K562 (cell line): ENCODE measurements at regions not wholly inside any gene's neighbourhood (a gene's known extent, or its start where the extent isn't known, plus 50 kb on each side); places are given as distances from the start of the nearest gene placed in this dataset.

Experiments used
- ATAC-seq: fragments of 200-7000 bp; cut with Tn5 transposase; 3 replicates; pipeline ENCODE4 v1.9.1; 2020; ENCODE audit warnings: moderate library complexity
- BruUV-seq: library from RNA; stranded (reverse); fragments of 400-500 nt; replicated peaks from 2 replicates; lab custom pipeline; 2021; lab: Mats Ljungman, UMichigan
- CTCF ChIA-PET: fragments of 300-600 bp; formaldehyde crosslinking; extraction: SDS; loops from one replicate; lab custom pipeline; 2021; ENCODE audit warnings: low intra/inter-chr PET ratio; lab: Yijun Ruan, JAX
- POLR2A ChIA-PET: fragments of 300-600, 350-650 bp; sonication (Branson Sonifier 250); formaldehyde crosslinking; extraction: SDS; loops from one replicate; lab custom pipeline; 2021; ENCODE audit warnings: antibody characterized with exemption, inconsistent platforms; lab: Yijun Ruan, JAX
- DNase-seq, 4 experiments: peaks; one replicate each; pipeline versions ENCODE4 v3.0.0 to v3.0.0-alpha.2; 2011 to 2018; ENCODE audit warnings: low spot score in 3 of 4, mixed read lengths in 3 of 4; ENCODE audit errors: extremely low read depth in 1 of 4
- FAIRE-seq: peaks from 2 replicates; lab custom pipeline; 2011; peaks lifted over from hg19 to GRCh38; lab: Jason Lieb, UNC
- H2AFZ ChIP-seq: 2 replicates; pipeline ENCODE4 v1.6.0; 2011; ENCODE audit warnings: low read depth, low read length, control low read depth, inconsistent platforms
- H3K27ac ChIP-seq: fragments of 200-600 bp; 3 replicates; pipeline ENCODE4 v1.8.0; 2011; ENCODE audit warnings: low read depth, mild to moderate bottlenecking, control low read depth, inconsistent platforms, low read length, moderate library complexity, mixed read lengths; ENCODE audit errors: extremely low read depth
- H3K27me3 ChIP-seq, 2 experiments: fragments of 300-600 bp in 1 of 2; 2 replicates in 1 of 2; 3 replicates in 1 of 2; pipeline versions ENCODE4 v1.6.0 to v1.8.0; 2011; ENCODE audit warnings: inconsistent platforms in 2 of 2, low read length in 2 of 2, mild to moderate bottlenecking in 1 of 2, mixed read lengths in 1 of 2, moderate library complexity in 1 of 2; ENCODE audit not compliant: control insufficient read depth in 2 of 2, insufficient read depth in 2 of 2
- H3K36me3 ChIP-seq: fragments of 300-600 bp; 3 replicates; pipeline ENCODE4 v1.8.0; 2011; ENCODE audit warnings: mild to moderate bottlenecking, low read length, inconsistent platforms; ENCODE audit not compliant: control insufficient read depth, insufficient read depth
- H3K4me1 ChIP-seq, 2 experiments: fragments of 200-600 bp in 1 of 2; replicated peaks in 1 of 2; 2 replicates in 1 of 2; 3 replicates in 1 of 2; pipeline versions ENCODE4 v1.5.1 to v1.8.0; 2011; ENCODE audit warnings: inconsistent platforms in 2 of 2, low read length in 2 of 2, mild to moderate bottlenecking in 1 of 2, mixed read lengths in 1 of 2, moderate library complexity in 1 of 2; ENCODE audit not compliant: control insufficient read depth in 2 of 2, insufficient read depth in 2 of 2
- H3K4me2 ChIP-seq: 2 replicates; pipeline ENCODE4 v1.6.1; 2011; ENCODE audit warnings: low read length, control low read depth, inconsistent platforms, mixed read lengths; ENCODE audit not compliant: insufficient read depth
- H3K4me3 ChIP-seq: fragments of 200-600 bp; sonication (generic), shearing (Covaris generic); 2 replicates; pipeline ENCODE4 v1.5.1; 2016; ENCODE audit warnings: control low read depth, inconsistent platforms
- H3K79me2 ChIP-seq: fragments of 200-600 bp; 3 replicates; pipeline ENCODE4 v1.8.0; 2011; ENCODE audit warnings: low read length, inconsistent platforms; ENCODE audit not compliant: control insufficient read depth, insufficient read depth
- H3K9ac ChIP-seq, 2 experiments: 2 replicates each; pipeline versions ENCODE4 v1.6.0 to v1.6.1; 2011; ENCODE audit warnings: low read depth in 2 of 2, low read length in 2 of 2, control low read depth in 1 of 2, inconsistent platforms in 1 of 2, mild to moderate bottlenecking in 1 of 2, mixed read lengths in 1 of 2; ENCODE audit not compliant: insufficient read depth in 1 of 2
- H3K9me1 ChIP-seq: one replicate; pipeline ENCODE4 v1.6.0; 2011; ENCODE audit warnings: inconsistent platforms, mild to moderate bottlenecking, low read length, moderate library complexity; ENCODE audit not compliant: control insufficient read depth, insufficient read depth
- H3K9me3 ChIP-seq: replicated peaks from 2 replicates; pipeline ENCODE4 v1.5.1; 2011; ENCODE audit warnings: low read depth, low read length, inconsistent platforms; ENCODE audit not compliant: control insufficient read depth, insufficient read depth
- H4K20me1 ChIP-seq: replicated peaks from 2 replicates; pipeline ENCODE4 v1.6.1; 2011; ENCODE audit warnings: low read length, inconsistent platforms, mixed read lengths; ENCODE audit not compliant: control insufficient read depth, insufficient read depth
- ASH1L ChIP-seq: fragments of 450-650 bp; IDR thresholded peaks from 2 replicates; pipeline ENCODE4 v1.6.1; 2018; ENCODE audit warnings: borderline replicate concordance, mild to moderate bottlenecking, low read depth; ENCODE audit not compliant: partially characterized antibody
- EP300 ChIP-seq: IDR thresholded peaks from 2 replicates; pipeline ENCODE4 v1.6.1; 2012; ENCODE audit warnings: low read length, improper control_type of control experiment
- ESRRB ChIP-seq: fragments of 250-450 bp; sonication (Bioruptor Pico); IDR thresholded peaks from 2 replicates; pipeline ENCODE4 v1.5.0; 2020; ENCODE audit warnings: mild to moderate bottlenecking, moderate library complexity, borderline replicate concordance
- GATAD2B ChIP-seq: fragments of 450-650 bp; IDR thresholded peaks from 2 replicates; pipeline ENCODE4 v1.6.1; 2017; ENCODE audit warnings: mild to moderate bottlenecking, borderline replicate concordance
- ILF3 ChIP-seq: fragments of 450-650 bp; IDR thresholded peaks from 2 replicates; pipeline ENCODE4 v1.6.1; 2018; ENCODE audit warnings: antibody characterized with exemption, mild to moderate bottlenecking, moderate library complexity, borderline replicate concordance
- NCOA2 ChIP-seq, 2 experiments: fragments of 450-650 bp; IDR thresholded peaks; 2 replicates each; pipeline ENCODE4 v1.6.1; 2018; ENCODE audit warnings: mild to moderate bottlenecking in 2 of 2, moderate library complexity in 1 of 2; ENCODE audit not compliant: partially characterized antibody in 2 of 2
- PRMT5 ChIP-seq: sonication (generic); formaldehyde crosslinking; IDR thresholded peaks from 2 replicates; pipeline ENCODE4 v1.5.0; 2020; ENCODE audit warnings: missing genetic modification reagents
- RERE ChIP-seq: sonication (generic); formaldehyde crosslinking; IDR thresholded peaks from 2 replicates; pipeline ENCODE4 v1.8.0; 2023; ENCODE audit warnings: missing genetic modification reagents, mild to moderate bottlenecking, borderline replicate concordance
- TARDBP ChIP-seq: fragments of 450-650 bp; IDR thresholded peaks from 2 replicates; pipeline ENCODE4 v1.6.1; 2016
- ZHX1 ChIP-seq: fragments of 150-350 bp; conservative IDR thresholded peaks from 2 replicates; pipeline ENCODE4 v1.6.1; 2014; ENCODE audit warnings: low read length
- ZNF785 ChIP-seq: fragments of 250-450 bp; sonication (Bioruptor Pico); IDR thresholded peaks from 2 replicates; pipeline ENCODE4 v1.4.0; 2020; ENCODE audit warnings: mild to moderate bottlenecking
- WGBS: fragments of 100-300 bp; shearing (Covaris generic); methylation state at CpG from one replicate; pipeline ENCODE4 v1.1.6; 2016; ENCODE audit warnings: low coverage, mixed read lengths; ENCODE audit not compliant: insufficient coverage; ENCODE audit errors: missing lambda C conversion rate; 5-methylcytosine and 5-hydroxymethylcytosine counted together
- in situ Hi-C: fragments of 300-500 bp; cut with MboI; formaldehyde crosslinking; loops from 4 replicates; pipeline ENCODE4 v1.15.0; 2018; ENCODE audit warnings: inconsistent platforms, mixed read lengths
- intact Hi-C: fragments of 100-400 bp; cut with micrococcal nuclease; formaldehyde crosslinking; loops from 2 replicates; pipeline ENCODE4 v1.14.2; 2022

GRCh38 chr14:49106741-49107667, 479.2 kb downstream of the RPS29 start:
- intact Hi-C loops: no loop called here
- in situ Hi-C loops: no loop called here
- no peak for DNase-seq
- no peak overlapping the region for H3K27ac ChIP-seq
- H4K20me1 ChIP-seq: no peaks in the 10 kb centered on the region
- H3K27me3 ChIP-seq: no peaks in the 10 kb centered on the region
- no peak overlapping the region for H3K9ac ChIP-seq
- ATAC-seq: no peak
- CTCF ChIA-PET: no interaction called here
- no peak overlapping the region for H3K4me3 ChIP-seq
- H3K36me3 ChIP-seq: no peaks in the 10 kb centered on the region
- TF ChIP-seq NCOA2 (IDR thresholded peaks at IDR 0.05; ENCODE audit: partially characterized antibody in 2 of 2) (no peak), ASH1L (no peak), TARDBP (no peak), ESRRB (CRISPR knock-in tag) (no peak), EP300 (no peak), ZHX1 (no peak), ZNF785 (CRISPR knock-in tag) (no peak), PRMT5 (CRISPR knock-in tag) (no peak), ILF3 (no peak), RERE (CRISPR knock-in tag) (no peak), GATAD2B (no peak)
- H2AFZ ChIP-seq: no peak overlapping the region
- no peaks in the 10 kb centered on the region for H3K9me3 ChIP-seq
- no peaks in the 10 kb centered on the region for H3K9me1 ChIP-seq
- no TSS peak for BruUV-seq
- no peaks in the 10 kb centered on the region for H3K79me2 ChIP-seq
- H3K4me1 ChIP-seq: no peaks in the 10 kb centered on the region
- WGBS: 2% methylated on average over 8 of the region's 8 CpGs
- POLR2A ChIA-PET: no interaction called here
- FAIRE-seq: no peak
- H3K4me2 ChIP-seq: no peak overlapping the region
